ENCODE measurements at regions not wholly inside any gene's neighbourhood (a gene's known extent, or its start where the extent isn't known, plus 50 kb on each side); places are given as distances from the start of the nearest gene placed in this dataset.

- no peak for TF ChIP-seq PRDM15 (CRISPR knock-in tag; IDR thresholded peaks at IDR 0.05)
- TF ChIP-seq ATF3 (CRISPR knock-in tag; conservative IDR thresholded peaks at IDR 0.05), result no peak
- TF ChIP-seq ARID4B (CRISPR knock-in tag; IDR thresholded peaks at IDR 0.05; ENCODE audit: borderline replicate concordance), result no peak
- no peak for TF ChIP-seq ZNF425 (CRISPR knock-in tag; conservative IDR thresholded peaks at IDR 0.05)
- no peak for TF ChIP-seq NR1H2 (CRISPR knock-in tag; IDR thresholded peaks at IDR 0.05)
- TF ChIP-seq IRF2 (CRISPR knock-in tag; IDR thresholded peaks at IDR 0.05; ENCODE audit: borderline replicate concordance, low read depth), result no peak
Measured at GRCh38 chr1:78831731-78832360, 174.7 kb downstream of the ADGRL4 start (continued).

- POLR2A ChIA-PET, result interaction anchor here (0.6 kb wide), 1 partner anchor 12 kb away, joined by 3 read pairs; no protein-coding TSS in a partner anchor
- no peaks in the 10 kb centered on the region for H3K27me3 Mint-ChIP-seq (ENCODE audit: low read depth)
- ATAC-seq (no peak), DNase-seq (ENCODE audit: low spot score) (no peak)
- H3K4me1 Mint-ChIP-seq, result peaks cover 5% of the 10 kb centered on the region
- H3K9me3 Mint-ChIP-seq, result peaks cover 3% of the 10 kb centered on the region
- H3K4me3 Mint-ChIP-seq, result no peak overlapping the region
- no peaks in the 10 kb centered on the region for H3K36me3 Mint-ChIP-seq
- CTCF ChIA-PET, result no interaction called here
- H3K27ac Mint-ChIP-seq, result no peak overlapping the region
- TF ChIP-seq JAZF1 (CRISPR knock-in tag; IDR thresholded peaks at IDR 0.05) (no peak), SMAD3 (CRISPR knock-in tag; IDR thresholded peaks at IDR 0.05; ENCODE audit: borderline replicate concordance) (no peak), ATF2 (CRISPR knock-in tag; IDR thresholded peaks at IDR 0.05; ENCODE audit: borderline replicate concordance, low read depth) (no peak), TCF7 (CRISPR knock-in tag; IDR thresholded peaks at IDR 0.05; ENCODE audit: low read depth) (no peak), USF2 (CRISPR knock-in tag; IDR thresholded peaks at IDR 0.05) (no peak), GTF2I (CRISPR knock-in tag; conservative IDR thresholded peaks at IDR 0.05) (no peak), JUN (CRISPR knock-in tag; IDR thresholded peaks at IDR 0.05) (no peak), ATF3 (CRISPR knock-in tag; conservative IDR thresholded peaks at IDR 0.05) (no peak), NFE2L1 (CRISPR knock-in tag; IDR thresholded peaks at IDR 0.05) (no peak), CBFB (CRISPR knock-in tag; IDR thresholded peaks at IDR 0.05; ENCODE audit: low read depth) (no peak), MYBL2 (CRISPR knock-in tag; IDR thresholded peaks at IDR 0.05) (no peak), NFATC4 (CRISPR knock-in tag; IDR thresholded peaks at IDR 0.05) (no peak), ZNF121 (CRISPR knock-in tag; IDR thresholded peaks at IDR 0.05) (no peak), OVOL2 (CRISPR knock-in tag; IDR thresholded peaks at IDR 0.05; ENCODE audit: borderline replicate concordance) (no peak)
Measured at GRCh38 chr1:78833491-78833890, 173.0 kb downstream of the ADGRL4 start.
